NCI-H1436 treated with DMSO at 0.1 percent for 48 hours (cell line): ENCODE measurements at regions not wholly inside any gene's neighbourhood (a gene's known extent, or its start where the extent isn't known, plus 50 kb on each side); places are given as distances from the start of the nearest gene placed in this dataset.
"Not testable (repeated sequence)": the region's sequence is repeated elsewhere in the genome, so short reads cannot be mapped to it uniquely, and the experiment has no call there.

ENCODE experiments used
- DNase-seq: peaks from one replicate; lab custom pipeline; 2025; lab: John Stamatoyannopoulos, UW

DNA sequence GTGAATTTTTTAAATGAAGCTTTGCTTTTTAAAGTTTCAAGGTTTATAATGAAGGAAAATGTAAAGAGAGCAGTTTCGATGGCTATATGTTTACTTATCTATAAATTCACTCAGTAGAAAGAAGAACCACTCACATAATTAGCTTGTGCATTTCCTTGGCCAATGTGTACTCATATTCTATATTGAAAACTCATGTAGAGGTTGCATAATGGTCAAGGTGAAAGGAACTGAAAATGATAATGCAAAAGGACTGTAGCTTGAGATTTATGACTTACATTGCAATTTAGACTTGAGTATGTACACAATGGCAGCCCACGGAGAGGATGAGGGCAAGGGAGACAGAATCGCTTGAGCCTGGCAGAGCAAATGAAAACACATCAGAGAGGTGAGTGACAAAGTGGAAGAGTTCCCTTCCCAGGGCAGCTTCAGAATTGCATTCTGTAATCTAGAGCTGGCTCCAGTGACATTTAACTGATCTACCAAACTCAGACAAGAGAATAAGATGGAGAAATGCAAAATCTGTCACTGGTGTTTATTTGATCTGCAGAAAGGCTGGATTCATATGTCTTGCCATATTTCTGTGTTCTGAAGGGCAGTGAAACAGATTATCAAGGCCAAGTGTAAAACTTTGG, 191.8 kb downstream of the TMEM200A start:
- peak; percentile 18 for DNase-seq

DNA sequence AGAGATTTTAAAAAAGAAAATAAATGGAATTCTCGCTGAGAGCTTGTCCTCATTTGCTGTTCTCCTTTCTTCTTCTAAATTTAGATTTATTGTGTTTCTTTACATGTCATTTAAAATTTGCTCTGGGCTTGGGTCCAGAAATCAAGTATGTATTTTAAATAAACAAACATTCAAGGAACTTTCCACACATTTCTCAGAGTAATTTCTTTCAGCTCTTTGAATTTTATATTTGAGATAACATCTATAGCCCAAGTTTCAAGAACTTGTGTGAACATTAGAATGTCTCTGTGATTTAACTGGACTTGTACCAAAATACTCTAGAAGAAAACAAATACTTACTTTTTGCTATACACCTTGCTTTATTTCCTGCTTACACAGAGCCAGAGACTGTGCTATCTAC, 192.3 kb downstream of the TMEM200A start:
- DNase-seq, result no peak

DNA sequence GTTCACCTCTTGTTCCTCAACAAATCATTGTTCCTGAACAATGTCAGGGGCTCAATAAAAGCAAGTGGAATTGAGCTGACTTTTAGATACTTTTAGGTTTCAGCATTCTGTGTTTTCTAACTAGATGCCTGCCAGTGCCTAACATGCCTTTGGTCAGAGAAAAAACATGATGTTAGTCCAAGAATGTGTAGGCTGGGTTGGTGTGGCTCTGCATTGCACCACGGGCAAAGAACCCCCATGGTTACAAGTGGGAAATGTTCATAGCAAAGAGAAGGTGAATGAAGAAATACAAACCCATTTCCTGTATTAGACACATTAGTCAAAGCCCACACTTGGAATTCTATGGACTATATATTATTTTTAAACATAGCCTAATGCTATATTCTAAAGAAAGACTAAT, 193.3 kb downstream of the TMEM200A start:
- DNase-seq, result no peak

DNA sequence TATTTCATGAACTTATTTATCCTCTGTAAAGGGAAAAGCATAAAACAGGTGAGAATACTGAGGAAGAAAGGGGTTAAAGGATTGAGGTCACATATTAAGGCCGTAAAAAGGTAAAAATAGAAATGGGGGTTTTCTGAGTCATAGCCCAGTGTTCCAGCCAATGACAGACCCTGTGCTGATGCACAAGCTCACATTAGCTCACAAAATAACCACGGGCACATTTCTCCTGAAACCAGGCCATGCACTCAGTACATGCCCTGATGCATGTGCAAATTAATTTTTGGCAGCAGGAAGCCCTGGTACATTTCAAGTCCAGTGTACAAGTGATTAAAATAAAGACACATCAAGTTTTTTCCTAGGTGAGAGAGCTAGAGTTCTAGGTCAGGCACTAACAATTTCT, 194.4 kb downstream of the TMEM200A start:
- DNase-seq, result no peak

DNA sequence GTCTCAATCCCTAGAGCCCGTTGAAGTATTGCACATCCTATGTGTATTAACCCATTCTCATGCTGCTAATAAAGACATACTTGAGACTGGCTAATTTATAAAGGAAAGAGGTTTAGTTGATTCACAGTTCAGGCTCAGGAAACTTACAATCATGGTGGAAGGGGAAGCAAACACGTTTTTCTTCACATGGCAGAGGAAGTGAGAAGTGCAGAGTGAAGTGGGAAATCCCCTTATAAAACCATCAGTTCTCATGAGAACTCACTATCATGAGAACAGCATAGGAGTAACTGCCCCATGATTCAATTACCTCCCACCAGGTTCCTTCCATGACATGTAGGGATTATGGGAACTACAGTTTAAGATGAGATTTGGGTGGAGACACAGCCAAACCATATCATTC, 195.3 kb downstream of the TMEM200A start:
- DNase-seq, result not testable (repeated sequence)

DNA sequence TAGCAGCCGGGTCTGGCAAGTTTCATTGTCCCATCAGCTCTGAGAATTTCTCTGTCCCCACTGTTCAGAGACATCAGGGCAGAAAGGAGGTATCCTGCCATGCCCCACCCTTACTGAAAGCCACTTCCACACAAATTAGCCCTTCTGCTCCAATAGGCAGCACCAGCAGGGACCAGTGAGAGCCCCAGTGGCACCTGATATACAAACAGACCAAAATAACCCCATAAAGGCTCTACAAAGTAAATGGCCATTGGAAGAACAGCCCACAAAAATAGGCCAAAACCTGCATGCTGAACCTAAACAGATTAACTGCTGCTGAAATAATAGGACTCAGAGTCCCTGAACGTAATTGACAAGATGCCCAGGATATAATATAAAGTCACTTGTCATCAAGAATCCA, 199.9 kb downstream of the TMEM200A start:
- DNase-seq, result no peak

DNA sequence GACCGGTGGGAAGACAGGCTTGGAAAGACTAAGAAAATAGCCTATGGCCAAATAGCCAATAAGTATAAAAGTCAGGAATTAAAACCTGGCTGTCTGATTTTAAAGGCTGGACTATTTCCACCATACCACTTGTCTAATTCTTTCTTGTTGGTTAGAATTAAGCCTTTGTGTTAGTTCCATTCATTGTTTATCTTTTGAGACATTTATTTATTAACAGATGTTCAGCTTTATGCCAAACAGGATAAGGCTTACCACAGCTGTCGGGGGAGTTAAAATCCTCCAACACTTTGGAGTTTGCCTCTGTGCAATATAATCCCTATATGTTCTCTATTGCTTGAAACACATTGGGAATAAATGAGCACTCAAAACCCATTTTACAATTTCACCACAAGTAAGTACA, 208.3 kb downstream of the TMEM200A start:
- DNase-seq, result no peak

DNA sequence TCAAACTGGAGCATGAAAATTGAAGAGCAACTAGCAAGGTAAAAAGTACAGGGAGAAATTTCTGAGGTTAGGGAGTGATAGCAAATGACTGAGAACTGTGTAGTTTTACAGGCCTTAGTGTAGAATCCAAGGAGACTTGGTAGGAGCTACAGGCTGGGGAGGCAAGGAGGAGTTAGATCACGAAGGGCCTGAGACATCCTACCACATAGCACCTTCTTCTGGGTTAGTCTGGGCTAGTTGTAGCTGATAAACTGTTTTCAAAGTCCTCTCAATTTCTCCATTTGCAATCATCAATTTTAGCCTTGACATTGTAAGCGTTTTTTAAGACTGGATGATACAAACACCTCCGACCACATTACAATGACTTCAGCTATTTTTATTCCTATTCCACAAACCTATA, 209.7 kb downstream of the TMEM200A start:
- DNase-seq, result no peak

DNA sequence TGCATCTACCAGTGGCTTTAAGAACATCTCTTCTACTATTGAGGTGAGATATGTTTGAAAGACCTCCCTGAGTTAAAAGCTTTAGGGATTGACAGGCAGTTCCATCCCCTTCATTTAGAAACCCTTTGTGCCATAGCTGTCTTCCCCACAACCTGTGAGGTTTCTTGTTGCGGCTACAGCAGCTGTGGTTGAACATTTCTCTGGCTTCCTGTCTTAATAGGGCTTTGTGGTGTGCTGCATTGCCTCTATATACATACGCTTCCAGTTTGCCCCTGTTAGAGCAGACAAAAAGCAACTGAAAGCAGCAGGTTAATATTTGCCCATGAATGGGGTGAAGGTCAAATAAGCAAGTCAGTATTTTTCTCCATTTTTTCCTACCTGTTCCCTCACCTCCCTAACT, 210.2 kb downstream of the TMEM200A start:
- no peak for DNase-seq

DNA sequence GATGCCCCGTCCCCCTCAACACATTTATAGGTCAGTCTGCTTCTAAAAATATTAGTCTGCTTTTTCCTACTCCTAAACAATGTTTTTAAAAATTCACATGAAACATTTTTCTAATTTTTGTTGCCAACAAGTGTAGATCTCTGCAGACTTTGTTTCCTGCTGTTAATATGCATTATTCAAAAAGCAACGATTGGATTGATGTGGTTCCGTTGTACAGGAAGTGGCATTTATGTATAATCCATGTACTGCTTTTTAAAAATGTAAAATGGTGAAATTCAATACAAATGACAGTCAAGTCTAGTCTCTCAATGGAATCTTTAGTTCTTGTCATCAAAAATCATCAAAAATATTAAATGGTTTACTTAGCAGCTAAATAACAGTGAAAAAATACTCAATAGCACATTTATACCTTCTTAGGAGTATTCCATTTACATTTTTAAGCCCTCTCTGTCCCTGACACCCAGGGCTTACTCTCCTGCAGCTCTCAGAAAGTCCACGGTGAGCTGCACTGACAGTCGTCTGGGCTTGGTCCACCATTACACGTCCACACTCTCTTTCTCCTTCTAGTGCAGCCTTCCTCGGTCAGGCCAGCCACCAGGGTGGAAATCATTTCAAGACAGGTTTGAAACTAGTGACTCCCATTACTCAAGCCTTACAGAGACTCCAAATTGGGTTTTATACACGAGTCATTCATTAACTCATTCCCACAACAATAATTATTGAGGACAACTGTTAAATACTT, 211.5 kb downstream of the TMEM200A start:
- DNase-seq, result no peak

DNA sequence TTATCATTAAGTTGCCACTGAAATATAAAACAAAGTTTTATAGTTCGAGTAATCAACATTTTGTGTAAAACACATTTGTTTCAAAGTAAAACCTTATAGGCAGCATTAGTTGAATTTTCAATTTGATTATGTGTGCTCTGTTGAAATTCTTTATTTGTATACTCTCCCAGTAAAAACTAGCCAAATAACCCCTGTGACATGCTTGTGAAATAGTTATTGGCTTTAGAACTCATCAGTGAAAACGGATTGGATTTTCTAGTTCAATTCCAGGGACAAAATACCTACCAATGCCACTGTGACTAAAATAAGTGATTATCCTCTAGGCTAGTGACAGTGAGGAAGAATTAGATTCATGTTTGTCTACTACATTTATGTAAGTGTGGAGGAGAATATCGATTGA, 212.9 kb downstream of the TMEM200A start:
- no peak for DNase-seq

DNA sequence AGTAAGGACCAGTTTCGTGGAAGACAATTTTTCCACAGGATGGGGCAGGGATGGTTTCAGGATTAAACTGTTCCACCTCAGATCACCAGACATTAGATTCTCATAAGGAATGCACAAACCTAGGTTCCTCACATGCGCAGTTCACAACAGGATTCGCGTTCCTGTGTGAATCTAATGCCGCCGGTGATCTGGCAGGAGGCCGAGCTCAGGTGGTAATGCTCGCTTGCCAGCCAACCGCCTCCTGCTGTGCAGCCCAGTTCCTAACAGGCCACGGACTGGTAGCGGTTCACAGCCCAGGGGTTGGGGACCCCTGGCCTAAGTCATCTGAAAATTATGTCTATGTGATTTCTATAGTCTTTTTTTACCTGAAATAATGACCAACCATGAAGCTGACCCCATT, 217.5 kb downstream of the TMEM200A start:
- DNase-seq, result no peak

DNA sequence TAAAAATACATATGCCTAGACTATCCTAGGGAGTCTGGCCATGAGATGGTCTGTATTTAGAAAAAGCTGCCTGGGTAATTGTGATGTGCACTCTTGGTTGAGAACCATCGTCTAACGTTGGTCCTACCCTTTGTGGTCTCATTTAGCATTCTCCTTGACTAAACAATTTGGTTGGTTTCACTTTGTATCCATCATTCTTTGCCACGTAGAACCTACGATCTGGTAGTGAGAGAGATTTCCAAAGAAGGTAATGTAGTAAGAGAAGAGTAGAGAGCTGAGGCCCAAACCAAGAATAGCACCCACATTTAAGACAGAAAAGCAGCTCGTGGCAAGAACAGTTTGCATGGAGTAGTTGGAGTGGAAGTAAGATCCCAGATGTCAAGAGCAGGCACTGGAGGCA, 219.8 kb downstream of the TMEM200A start:
- no peak for DNase-seq

DNA sequence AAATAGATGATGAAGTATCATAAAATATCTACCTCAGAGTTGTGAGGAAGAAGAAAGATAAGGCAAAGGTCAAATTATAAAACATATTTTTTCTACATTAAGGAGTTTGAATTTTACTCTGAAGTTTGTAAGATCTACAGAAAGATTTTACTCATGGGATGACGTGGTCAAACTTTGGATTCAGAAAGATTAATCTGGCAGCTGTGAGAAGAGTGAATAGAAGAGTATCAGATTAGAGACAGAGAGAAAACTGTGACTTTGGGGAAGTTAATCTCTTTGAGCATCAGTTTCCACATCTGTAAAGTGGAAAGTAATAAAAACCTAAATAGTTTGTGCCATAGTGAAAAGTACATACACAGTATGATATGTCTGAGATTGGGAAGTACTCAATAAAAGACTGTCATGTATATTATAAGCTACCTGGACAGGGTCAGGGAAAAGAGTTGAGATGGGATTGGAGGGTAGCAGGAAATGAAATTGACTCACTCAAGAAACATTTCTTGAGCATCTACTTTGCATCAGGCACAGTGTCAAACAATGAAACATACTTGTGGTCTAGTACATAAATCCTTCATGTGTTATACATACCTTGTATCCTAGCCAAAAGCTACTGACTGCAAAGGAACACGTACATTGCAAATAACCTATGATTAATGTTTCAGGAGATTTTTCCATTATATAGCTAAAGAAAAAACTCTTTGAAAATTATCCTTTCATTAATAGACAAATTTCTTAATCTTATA, 222.1 kb downstream of the TMEM200A start:
- no peak for DNase-seq

DNA sequence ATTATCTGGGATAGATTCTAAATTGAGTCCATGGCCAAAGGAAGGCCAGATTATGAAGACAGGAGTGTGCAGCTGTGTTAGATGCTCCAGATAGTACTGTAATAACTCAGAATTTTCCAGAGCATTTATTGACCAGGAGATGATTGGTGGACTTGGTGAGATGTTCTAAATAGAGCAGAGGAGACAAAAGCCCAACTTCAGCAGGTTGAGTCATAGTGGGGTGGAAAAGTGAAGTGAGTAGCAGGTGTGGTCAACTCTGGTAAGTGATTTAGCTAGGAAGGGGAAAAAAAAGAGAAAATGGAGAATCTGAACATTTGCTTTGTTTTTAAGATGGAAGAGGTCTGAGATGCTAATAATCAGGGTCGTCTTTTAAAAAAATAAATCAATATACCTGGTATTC, 227.4 kb downstream of the TMEM200A start:
- DNase-seq, result no peak

DNA sequence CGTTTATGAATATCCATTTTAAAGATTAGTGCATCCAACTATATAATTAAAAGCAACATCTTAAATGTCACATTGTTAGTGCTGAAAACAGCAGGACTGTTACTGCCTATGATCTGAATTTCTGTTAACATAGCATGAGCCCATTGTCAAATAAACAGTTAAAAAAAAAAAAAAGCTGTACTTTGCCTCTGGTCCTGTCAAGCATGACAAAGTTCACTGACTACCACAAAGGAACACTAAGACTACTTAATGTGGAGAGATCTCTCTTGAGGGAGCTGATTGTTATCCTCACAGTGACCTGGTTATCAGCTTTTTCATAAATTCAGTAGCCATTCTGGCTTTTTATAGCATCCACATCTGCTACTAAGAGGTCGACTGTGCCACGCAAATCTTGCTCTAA, 228.1 kb downstream of the TMEM200A start:
- DNase-seq, result no peak

DNA sequence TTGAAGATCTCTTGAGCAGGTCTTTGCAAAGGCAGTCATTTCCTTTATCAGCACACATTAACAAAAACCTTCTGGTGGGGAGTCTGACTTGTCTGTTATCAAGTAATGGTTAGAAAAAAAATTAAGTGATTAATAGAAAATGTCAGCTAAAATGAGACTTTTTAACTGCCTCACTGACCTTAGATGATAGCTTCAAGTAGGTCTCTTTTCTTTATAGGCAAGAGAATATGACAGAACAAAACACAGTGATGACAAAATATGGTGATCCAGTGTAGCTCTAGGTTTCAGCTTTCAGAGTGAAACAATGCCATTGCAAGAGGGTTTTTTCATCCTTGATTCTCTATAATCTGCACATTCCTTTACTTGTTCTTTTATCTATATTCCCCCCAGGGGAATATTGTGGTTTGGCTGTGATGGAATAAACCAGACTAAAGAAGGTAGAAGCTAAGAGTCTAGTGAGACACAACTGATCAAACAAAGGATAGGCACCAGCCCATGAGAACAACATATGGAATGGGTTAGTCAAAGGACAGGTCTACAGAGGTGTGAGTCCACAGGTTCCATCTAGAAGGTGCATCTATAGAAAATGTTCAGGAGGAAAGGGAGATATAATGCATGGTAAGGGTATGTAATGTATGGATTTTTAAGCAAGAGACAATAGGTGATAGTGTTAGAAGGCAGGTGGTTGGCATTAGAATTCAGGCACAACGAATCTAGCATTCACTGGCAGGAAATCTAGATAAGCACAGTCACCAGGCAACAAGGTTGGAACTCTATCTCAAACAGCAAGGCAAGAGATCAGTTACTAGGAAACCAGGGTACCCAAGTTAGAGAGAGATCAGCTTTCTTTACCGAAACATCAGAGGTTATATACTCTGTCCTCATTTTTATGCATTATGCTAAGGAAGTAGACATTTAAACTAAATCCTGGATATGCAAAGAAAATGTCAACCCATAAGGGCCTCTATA, 228.9 kb upstream of the SMLR1 start:
- DNase-seq, result no peak

DNA sequence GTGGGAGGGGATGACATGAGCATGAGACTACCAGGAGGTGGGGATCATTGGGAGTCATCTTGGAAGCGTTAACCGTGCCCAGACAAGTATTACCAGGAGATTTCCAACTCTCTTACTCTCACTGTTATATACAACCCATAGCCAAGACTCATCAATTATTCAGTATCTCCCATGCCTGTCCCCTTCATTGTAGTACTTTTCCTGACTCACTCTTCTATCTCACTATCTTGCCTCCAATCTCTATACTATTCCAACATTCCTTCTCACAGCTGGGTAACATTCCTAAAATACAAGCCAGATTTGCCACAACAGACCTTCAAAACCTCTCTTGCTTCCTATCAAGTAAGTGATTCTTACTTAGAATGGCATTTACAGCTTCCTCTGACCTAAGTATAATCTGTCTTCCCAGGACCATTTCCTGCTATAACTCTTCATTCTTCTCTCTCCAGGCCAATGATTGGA, 226.3 kb upstream of the SMLR1 start:
- no peak for DNase-seq

DNA sequence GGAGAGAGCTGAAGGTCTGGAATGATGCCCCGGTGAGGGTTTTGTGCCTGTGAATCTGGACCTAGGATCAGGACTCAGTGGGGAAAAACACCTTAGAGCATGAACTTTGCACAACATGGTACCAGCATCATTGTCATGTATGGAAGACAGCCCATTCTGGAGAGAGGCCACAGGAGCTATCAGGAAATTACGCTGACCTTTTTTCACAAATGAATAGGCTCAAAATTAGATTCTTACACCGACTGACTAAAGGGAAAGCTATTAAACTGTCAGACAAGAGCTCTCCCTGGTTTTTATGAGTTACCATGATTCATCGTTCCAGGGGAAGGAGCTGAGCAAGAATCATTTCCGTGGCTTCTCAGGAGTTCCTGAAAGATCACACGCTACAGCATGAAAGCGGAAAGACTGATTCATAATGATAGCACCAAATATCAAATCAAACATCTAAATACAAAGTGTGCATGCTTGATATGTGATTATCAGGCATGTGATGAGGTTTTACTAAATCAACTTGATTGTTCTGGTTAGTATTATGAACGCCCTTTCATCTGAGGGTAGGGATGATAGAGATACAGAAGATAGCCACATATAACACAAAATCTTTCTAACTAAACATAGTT, 224.9 kb upstream of the SMLR1 start:
- no peak for DNase-seq

DNA sequence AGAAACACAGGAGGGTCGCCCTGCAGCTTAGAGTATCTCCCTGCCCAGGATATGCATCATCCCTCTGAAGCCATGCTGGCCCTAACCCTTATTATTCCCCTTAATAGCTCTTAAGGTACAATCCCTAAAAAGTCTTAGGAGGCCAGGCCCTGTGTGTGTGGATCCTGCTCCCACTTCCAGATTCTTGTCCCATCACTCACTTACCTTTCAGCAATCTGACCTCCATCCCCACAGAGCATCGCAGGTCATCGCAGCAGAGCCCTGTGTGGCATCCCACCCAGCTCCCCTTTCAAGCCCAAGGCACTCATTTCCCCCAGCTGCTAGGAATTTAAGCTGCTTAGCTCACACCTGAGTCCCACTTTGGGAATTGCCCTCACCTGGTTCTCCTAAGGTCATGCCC, 223.8 kb upstream of the SMLR1 start:
- DNase-seq, result no peak

DNA sequence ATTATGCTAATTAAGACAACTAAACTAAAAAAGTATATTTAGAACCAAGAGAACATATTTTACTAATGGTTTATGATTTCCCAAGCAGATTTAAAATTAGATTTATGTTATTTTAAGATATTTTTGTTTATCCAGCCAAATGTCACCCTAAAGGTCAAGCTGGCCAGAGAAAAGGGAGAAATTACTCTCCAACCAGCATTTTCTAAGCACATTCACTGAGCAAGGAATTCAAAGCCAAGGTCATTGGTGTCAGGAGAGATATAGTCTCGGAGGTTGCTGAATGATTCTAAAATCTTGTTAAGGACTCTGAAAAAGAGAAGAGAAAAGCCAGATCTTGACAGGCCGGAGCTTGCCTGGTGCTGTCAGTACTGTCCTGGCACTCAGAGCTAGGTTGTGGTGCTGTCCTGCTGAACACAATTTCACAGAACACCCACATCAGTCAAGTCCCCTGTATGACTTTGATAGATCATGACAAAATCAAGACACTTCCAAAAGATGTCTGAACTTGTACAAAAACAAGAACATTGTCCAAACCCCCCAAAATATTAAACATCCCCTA, 222.3 kb upstream of the SMLR1 start:
- no peak for DNase-seq
